Left ventricle myocardium inferior (tissue), 1 donor: ENCODE measurements at regions not wholly inside any gene's neighbourhood (a gene's known extent, or its start where the extent isn't known, plus 50 kb on each side); places are given as distances from the start of the nearest gene placed in this dataset.

Experiments
- DNase-seq: peaks from one replicate; pipeline ENCODE4 v3.0.0-alpha.2; 2020
- H3K27ac ChIP-seq: fragments of 200-600 bp; replicated peaks from 2 replicates; pipeline ENCODE4 v1.8.0; 2021
- H3K27me3 ChIP-seq: fragments of 200-600 bp; 2 replicates; pipeline ENCODE4 v1.8.0; 2021; ENCODE audit warnings: low read depth
- H3K36me3 ChIP-seq: fragments of 200-600 bp; 2 replicates; pipeline ENCODE4 v1.8.0; 2021
- H3K4me1 ChIP-seq: fragments of 200-600 bp; 2 replicates; pipeline ENCODE4 v1.8.0; 2021
- H3K4me3 ChIP-seq: fragments of 200-600 bp; 2 replicates; pipeline ENCODE4 v1.8.0; 2021; ENCODE audit warnings: mild to moderate bottlenecking, moderate library complexity
- H3K9me3 ChIP-seq: fragments of 200-600 bp; replicated peaks from 2 replicates; pipeline ENCODE4 v1.8.0; 2021
- CTCF ChIP-seq: fragments of 200-600 bp; IDR thresholded peaks from 2 replicates; pipeline ENCODE4 v1.8.0; 2021; ENCODE audit warnings: antibody characterized with exemption, mild to moderate bottlenecking, borderline replicate concordance
- intact Hi-C: fragments of 100-400 bp; cut with micrococcal nuclease; formaldehyde crosslinking; loops from one replicate; pipeline ENCODE4 v1.11.0; 2022
- donor health status: DM: no; HTN: yes; CAD: no; lungs with severe emphysema.

- no peak for DNase-seq
- Histone ChIP-seq H3K4me3 (no peak overlapping the region), H3K27ac (no peak overlapping the region), H3K4me1 (no peaks in the 10 kb centered on the region), H3K9me3 (no peaks in the 10 kb centered on the region), H3K27me3 (no peaks in the 10 kb centered on the region), H3K36me3 (no peaks in the 10 kb centered on the region)
- TF ChIP-seq CTCF, result no peak
- intact Hi-C loops, result no loop called here
These were observed 130.8 kb upstream of the CNTN1 start for GRCh38 chr12:40561395-40561966.

- no peaks in the 10 kb centered on the region for H3K4me1 ChIP-seq
- no peaks in the 10 kb centered on the region for H3K36me3 ChIP-seq
- intact Hi-C loops, result no loop called here
- H3K4me3 ChIP-seq, result no peak overlapping the region
- no peak for DNase-seq
- H3K27me3 ChIP-seq, result no peaks in the 10 kb centered on the region
- no peaks in the 10 kb centered on the region for H3K9me3 ChIP-seq
- TF ChIP-seq CTCF, result no peak
- no peak overlapping the region for H3K27ac ChIP-seq
These were observed 127.1 kb upstream of the CNTN1 start for GRCh38 chr12:40565029-40565633.

GRCh38 chr12:40566271-40566670 lies 126.0 kb upstream of the CNTN1 start:
- no peak overlapping the region for H3K27ac ChIP-seq
- DNase-seq, result no peak
- no peaks in the 10 kb centered on the region for H3K4me1 ChIP-seq
- no peaks in the 10 kb centered on the region for H3K36me3 ChIP-seq
- intact Hi-C loops, result no loop called here
- no peaks in the 10 kb centered on the region for H3K9me3 ChIP-seq
- TF ChIP-seq CTCF, result no peak
- no peak overlapping the region for H3K4me3 ChIP-seq
- no peaks in the 10 kb centered on the region for H3K27me3 ChIP-seq

- no peaks in the 10 kb centered on the region for H3K4me1 ChIP-seq
- TF ChIP-seq CTCF, result no peak
- no peak overlapping the region for H3K4me3 ChIP-seq
- no peak overlapping the region for H3K27ac ChIP-seq
- H3K36me3 ChIP-seq, result no peaks in the 10 kb centered on the region
- no peak for DNase-seq
- no peaks in the 10 kb centered on the region for H3K27me3 ChIP-seq
- H3K9me3 ChIP-seq, result no peaks in the 10 kb centered on the region
- intact Hi-C loops, result no loop called here
These were observed 122.5 kb upstream of the CNTN1 start for GRCh38 chr12:40569626-40570179.

GRCh38 chr12:40573024-40573423 lies 119.2 kb upstream of the CNTN1 start:
- intact Hi-C loops, result no loop called here
- Histone ChIP-seq H3K27me3 (no peaks in the 10 kb centered on the region), H3K4me3 (no peak overlapping the region), H3K27ac (no peak overlapping the region), H3K4me1 (no peaks in the 10 kb centered on the region), H3K9me3 (no peaks in the 10 kb centered on the region), H3K36me3 (no peaks in the 10 kb centered on the region)
- no peak for TF ChIP-seq CTCF
- no peak for DNase-seq
